VCaP (cell line): ENCODE measurements at regions not wholly inside any gene's neighbourhood (a gene's known extent, or its start where the extent isn't known, plus 50 kb on each side); places are given as distances from the start of the nearest gene placed in this dataset.

Experiments
- H3K27ac ChIP-seq: fragments of 450-650 bp; 2 replicates; pipeline ENCODE4 v1.5.1; 2017
- CTCF ChIP-seq: fragments of 450-650 bp; conservative IDR thresholded peaks from 2 replicates; pipeline ENCODE4 v1.5.1; 2017; ENCODE audit warnings: mild to moderate bottlenecking, moderate library complexity

GRCh38 chr9:119004618-119004990 lies 364.6 kb downstream of the BRINP1 start:
- TF ChIP-seq CTCF: no peak
- H3K27ac ChIP-seq: no peak overlapping the region

- H3K27ac ChIP-seq: no peak overlapping the region
- no peak for TF ChIP-seq CTCF
Measured at GRCh38 chr9:119005162-119005561, 364.1 kb downstream of the BRINP1 start.

- TF ChIP-seq CTCF: no peak
- H3K27ac ChIP-seq: no peak overlapping the region
Measured at GRCh38 chr9:119009249-119009648, 360.0 kb downstream of the BRINP1 start.

GRCh38 chr9:119020284-119020683 lies 349.0 kb downstream of the BRINP1 start:
- no peak overlapping the region for H3K27ac ChIP-seq
- no peak for TF ChIP-seq CTCF

GRCh38 chr9:119020730-119021333 lies 348.4 kb downstream of the BRINP1 start:
- no peak overlapping the region for H3K27ac ChIP-seq
- no peak for TF ChIP-seq CTCF

GRCh38 chr9:119026120-119026519 lies 343.1 kb downstream of the BRINP1 start:
- no peak for TF ChIP-seq CTCF
- no peak overlapping the region for H3K27ac ChIP-seq

GRCh38 chr9:119027901-119028699 lies 341.1 kb downstream of the BRINP1 start:
- H3K27ac ChIP-seq: peak overlapping the region; percentile 41; the same call in 1 of the 2 replicates

More at GRCh38 chr9:119027901-119028699, 341.1 kb downstream of the BRINP1 start:
- no peak for TF ChIP-seq CTCF
